ENCODE measurements at regions not wholly inside any gene's neighbourhood (a gene's known extent, or its start where the extent isn't known, plus 50 kb on each side); places are given as distances from the start of the nearest gene placed in this dataset.
A peak's percentile ranks its signal among the peaks of the same experiment; 100 is the strongest.

DNA sequence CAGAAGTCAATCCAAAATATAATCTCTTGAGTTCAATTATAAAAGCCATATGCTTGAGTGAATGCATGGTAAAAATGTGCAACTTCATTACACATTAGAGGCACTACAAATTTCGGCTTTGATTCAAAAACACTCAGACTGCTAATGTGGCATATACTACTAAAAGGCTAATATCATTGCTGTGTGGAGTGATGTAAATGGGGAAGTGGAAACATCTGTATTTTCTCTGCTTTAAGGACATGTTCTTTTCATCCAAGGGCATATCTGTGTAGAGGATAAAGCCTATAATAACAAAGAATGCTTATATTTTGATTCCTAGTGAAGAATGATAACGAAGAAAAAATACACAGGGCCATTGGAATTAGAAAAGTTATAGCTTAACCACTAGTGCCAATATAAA, 643.9 kb upstream of the ZNF608 start:
- DNase-seq (ENCODE audit: low read depth in 1 of 2, low spot score in 1 of 2), result no peak

DNA sequence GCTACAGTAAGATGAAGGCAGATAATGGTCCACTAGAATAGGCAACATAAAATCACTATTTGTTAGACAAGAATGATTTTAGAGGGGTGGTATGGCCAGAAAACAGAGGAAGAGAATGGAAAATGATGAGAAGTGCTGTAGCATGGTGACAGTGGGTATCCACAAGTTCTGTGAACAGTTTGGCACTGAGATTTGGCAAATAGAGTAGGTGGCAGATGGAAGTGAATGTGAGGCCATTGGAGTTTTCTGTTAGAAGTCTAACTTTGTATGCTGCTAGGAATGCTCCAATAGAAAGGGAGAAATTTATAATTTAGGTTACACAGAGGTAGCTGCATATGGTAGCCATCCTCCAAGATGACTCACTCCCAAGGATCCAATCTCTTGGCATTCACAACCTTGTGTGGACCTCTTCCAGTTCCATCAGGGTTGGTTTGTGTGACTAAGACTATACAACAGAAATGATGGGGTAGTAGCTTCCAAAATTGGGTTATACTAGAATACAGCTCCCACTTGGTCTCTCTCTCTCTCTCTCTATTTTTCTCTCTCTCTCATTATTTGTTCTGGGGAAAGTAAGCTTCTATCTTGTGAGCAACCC, 646.9 kb upstream of the ZNF608 start:
- no peak for TF ChIP-seq JUND (IDR thresholded peaks at IDR 0.05; ENCODE audit: low read depth)
- in situ Hi-C loops (cut with HindIII; ENCODE audit: low pct_unique_long_range_greater_than_20kb, low sequenced_read_pairs), result no loop called here
- DNase-seq (ENCODE audit: low read depth in 1 of 2, low spot score in 1 of 2), result no peak

More for the DNA sequence above, 643.9 kb upstream of the ZNF608 start:
- TF ChIP-seq JUND (IDR thresholded peaks at IDR 0.05; ENCODE audit: low read depth), result no peak
- in situ Hi-C loops (cut with HindIII; ENCODE audit: low pct_unique_long_range_greater_than_20kb, low sequenced_read_pairs), result no loop called here

DNA sequence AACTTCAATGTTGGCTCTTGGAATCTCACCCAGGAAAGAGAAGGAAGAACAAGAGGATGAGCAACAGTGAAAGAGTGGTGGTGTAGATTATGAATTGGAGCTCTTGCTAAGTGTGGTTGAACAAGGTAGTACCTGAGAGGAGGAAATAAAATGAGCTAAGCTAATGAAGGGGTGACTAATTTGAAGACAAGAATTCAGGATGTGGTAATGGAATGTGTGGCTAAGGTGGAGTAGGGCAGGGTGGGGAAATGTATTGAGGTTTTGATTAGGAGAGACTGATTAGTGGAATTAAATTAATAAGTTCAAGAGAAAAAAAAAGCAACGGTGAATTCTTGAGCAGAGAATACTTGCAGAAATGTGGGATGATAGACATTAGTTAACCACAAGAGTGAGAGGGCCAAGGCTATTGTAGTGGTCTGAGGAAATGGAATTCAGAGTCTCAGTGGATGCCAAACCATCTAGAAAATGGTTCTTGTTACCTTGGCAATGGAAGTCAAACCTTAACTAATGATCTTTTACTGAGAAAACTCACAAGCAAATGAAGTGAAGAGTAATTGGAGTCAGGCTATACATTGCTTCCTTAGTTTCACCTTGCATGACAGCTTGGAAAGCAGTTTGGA, 648.3 kb upstream of the ZNF608 start:
- in situ Hi-C loops (cut with HindIII; ENCODE audit: low pct_unique_long_range_greater_than_20kb, low sequenced_read_pairs), result no loop called here
- no peak for DNase-seq (ENCODE audit: low read depth in 1 of 2, low spot score in 1 of 2)
- no peak for TF ChIP-seq JUND (IDR thresholded peaks at IDR 0.05; ENCODE audit: low read depth)

DNA sequence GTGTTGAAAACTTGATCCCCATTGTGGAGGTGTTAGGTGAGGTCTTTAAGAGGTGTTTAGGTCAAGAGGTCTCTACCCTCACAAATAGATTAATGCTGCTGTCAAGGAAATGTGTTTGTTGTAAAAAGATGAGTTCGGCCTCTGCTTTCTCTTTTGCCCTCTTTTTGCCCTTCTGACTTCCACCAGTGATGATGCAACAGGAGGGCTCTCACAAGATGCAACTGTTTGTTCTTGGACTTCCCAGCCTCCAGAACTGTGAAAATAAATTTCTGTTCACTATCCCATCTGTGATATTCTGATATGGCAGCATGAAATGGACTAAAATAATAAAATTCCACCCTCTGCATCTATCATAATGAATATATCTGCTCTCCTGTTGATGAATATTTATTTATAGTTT, 650.0 kb upstream of the ZNF608 start:
- no peak for DNase-seq (ENCODE audit: low read depth in 1 of 2, low spot score in 1 of 2)
- in situ Hi-C loops (cut with HindIII; ENCODE audit: low pct_unique_long_range_greater_than_20kb, low sequenced_read_pairs), result no loop called here
- TF ChIP-seq JUND (IDR thresholded peaks at IDR 0.05; ENCODE audit: low read depth), result no peak

DNA sequence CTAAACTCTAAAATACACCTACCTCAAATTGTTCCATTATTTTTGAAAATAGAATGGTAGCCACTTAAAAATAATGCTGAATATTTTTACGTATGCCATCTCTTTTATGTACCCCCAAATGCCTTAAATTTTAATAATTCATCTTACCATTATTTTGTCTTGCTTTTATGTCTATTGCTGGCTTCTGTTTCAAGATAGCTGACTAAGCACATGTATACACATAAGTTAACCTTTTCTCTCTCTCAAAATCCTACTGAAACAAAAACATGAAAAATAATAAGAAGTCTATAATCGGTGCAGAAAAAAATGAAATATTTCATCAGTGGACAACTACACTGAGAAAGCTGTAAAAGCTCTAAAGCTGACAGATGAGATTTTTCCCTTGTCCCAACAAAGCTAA, 652.0 kb upstream of the ZNF608 start:
- in situ Hi-C loops (cut with HindIII; ENCODE audit: low pct_unique_long_range_greater_than_20kb, low sequenced_read_pairs), result no loop called here
- DNase-seq (ENCODE audit: low read depth in 1 of 2, low spot score in 1 of 2), result no peak
- no peak for TF ChIP-seq JUND (IDR thresholded peaks at IDR 0.05; ENCODE audit: low read depth)

DNA sequence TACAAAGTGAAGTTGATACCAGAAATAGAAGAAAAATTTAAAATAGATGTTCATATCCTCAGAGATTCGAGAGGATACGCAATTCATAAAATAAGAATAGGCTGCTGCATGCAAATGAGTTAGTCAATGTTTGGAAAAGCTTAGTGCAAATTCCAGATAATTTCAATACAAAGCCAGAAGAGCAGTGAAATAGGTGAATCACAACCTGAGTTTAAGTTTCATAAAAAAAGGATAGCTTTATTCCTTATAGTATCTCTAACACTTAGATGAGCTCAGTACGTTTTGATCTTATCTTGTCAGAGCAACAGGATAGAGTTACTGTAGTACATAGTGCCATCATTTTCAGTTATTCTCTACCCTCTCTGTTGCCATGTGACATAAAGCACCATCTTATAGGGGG, 653.4 kb upstream of the ZNF608 start:
- TF ChIP-seq JUND (IDR thresholded peaks at IDR 0.05; ENCODE audit: low read depth), result no peak
- in situ Hi-C loops (cut with HindIII; ENCODE audit: low pct_unique_long_range_greater_than_20kb, low sequenced_read_pairs), result no loop called here
- DNase-seq (ENCODE audit: low read depth in 1 of 2, low spot score in 1 of 2), result no peak

DNA sequence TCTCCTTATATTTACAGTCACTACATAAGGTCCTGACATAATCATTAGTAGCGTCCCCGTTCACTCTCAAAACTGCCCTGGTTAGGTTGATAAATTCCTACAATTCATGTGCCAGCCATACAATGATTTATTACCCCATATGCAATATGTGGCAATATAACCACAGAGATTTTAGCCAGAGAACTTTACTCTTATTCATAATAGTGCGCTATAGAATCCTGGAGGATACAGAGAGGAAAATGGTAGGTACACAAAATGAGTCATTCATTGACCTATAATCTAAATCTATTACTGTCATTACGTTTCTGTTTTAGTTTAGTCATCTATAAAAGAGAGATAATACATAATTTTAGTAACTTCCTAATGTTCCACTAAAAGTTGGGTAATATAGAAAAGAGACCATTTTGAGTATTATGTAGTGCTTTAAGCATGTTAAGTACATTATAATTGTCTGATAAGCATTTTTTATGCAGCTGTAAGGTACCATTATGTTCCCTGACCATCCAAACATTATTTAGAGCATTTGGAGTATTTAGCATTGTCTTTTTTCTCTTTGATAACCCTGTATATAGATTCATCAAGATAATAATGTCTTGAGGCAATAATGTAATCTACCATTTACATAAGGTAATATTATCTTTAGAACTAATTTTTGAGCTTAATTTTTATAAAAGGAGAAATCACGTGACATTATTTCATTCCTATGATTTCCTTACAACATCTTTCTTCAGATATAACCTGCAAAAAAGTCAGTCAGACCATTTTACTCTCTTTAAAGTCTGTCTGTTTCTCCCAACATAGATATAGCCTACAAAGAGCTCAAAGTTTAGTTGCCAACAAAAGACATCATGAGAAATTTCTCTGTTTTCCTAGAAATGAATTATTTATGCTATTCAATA, 655.5 kb upstream of the ZNF608 start:
- TF ChIP-seq JUND (IDR thresholded peaks at IDR 0.05; ENCODE audit: low read depth), result no peak
- in situ Hi-C loops (cut with HindIII; ENCODE audit: low pct_unique_long_range_greater_than_20kb, low sequenced_read_pairs), result no loop called here
- DNase-seq (ENCODE audit: low read depth in 1 of 2, low spot score in 1 of 2), result no peak

DNA sequence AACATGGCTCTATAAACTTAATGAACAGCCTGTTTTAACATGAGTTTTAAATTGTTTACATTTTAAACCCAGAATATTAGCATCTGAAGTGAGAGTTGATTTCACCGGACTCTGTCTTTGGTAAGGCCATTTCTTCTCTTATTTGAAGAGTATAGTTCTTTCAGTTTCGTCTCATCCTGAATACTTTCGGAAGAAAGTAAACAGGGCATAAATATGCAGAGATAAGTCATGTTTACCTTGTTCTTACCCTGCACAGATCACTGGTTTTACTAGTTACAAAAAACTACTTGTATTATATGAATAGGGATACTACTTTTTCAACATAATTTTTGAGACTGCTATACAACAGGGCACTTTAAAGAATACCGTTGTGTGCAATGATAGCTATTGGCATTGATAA, 656.3 kb upstream of the ZNF608 start:
- TF ChIP-seq JUND (IDR thresholded peaks at IDR 0.05; ENCODE audit: low read depth), result no peak
- in situ Hi-C loops (cut with HindIII; ENCODE audit: low pct_unique_long_range_greater_than_20kb, low sequenced_read_pairs), result no loop called here
- no peak for DNase-seq (ENCODE audit: low read depth in 1 of 2, low spot score in 1 of 2)

DNA sequence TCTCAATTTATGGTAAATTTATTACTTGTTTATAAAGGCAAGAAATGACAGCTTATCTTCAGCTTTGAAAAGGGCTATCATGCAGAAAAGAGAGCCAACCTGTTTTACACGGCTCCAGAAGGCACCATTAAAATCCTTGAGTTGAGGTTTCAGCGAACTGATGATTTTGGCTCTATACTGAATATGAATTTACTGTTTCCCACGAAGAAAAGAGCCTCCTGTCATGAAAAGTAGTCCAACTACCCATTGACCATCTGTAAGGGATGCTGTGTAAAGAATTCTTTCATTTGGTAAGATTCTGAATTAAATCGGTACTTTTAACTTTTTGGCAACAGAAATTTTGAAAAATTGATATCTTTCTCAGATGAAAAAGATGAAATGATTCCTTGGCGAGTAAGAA, 657.6 kb upstream of the ZNF608 start:
- no peak for TF ChIP-seq JUND (IDR thresholded peaks at IDR 0.05; ENCODE audit: low read depth)
- in situ Hi-C loops (cut with HindIII; ENCODE audit: low pct_unique_long_range_greater_than_20kb, low sequenced_read_pairs), result no loop called here
- no peak for DNase-seq (ENCODE audit: low read depth in 1 of 2, low spot score in 1 of 2)

DNA sequence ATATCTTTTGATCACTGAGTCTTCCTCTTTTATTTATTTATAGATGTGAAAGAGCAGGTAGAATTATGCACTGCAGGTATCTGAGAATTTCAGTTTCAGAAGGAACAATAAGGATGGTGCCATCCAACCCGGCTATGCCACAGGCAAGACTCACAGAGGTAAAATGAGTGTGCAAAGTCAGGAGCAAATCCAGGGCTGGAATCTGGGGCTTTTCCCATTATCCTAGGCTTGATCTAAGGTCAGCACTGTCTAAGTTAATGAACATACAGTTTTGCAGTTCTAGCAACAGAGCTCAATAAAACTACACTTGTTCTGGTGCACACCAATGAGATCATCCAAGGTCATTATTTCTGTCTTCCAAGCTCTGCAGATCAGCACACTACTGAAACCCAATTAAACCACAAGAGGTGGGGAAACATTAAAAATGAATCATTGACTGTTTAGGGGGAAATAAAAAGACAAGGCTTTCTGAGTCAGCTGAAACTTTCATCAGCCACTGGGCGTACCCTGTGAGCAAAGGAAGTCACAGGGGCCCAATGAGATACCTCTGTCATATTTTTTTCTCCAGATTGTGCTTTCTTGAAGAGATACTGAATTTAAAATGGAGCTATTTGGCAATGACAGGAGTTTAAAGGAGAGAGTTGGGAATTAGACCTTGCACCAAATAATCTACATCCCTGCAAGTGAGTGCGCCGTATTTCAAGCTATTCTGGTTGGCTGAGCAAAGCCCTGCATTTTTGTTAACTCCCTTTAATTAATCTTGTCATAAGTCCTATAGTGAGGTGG, 662.2 kb upstream of the ZNF608 start:
- in situ Hi-C loops (cut with HindIII; ENCODE audit: low pct_unique_long_range_greater_than_20kb, low sequenced_read_pairs), result no loop called here
- DNase-seq (ENCODE audit: low read depth in 1 of 2, low spot score in 1 of 2), result no peak

DNA sequence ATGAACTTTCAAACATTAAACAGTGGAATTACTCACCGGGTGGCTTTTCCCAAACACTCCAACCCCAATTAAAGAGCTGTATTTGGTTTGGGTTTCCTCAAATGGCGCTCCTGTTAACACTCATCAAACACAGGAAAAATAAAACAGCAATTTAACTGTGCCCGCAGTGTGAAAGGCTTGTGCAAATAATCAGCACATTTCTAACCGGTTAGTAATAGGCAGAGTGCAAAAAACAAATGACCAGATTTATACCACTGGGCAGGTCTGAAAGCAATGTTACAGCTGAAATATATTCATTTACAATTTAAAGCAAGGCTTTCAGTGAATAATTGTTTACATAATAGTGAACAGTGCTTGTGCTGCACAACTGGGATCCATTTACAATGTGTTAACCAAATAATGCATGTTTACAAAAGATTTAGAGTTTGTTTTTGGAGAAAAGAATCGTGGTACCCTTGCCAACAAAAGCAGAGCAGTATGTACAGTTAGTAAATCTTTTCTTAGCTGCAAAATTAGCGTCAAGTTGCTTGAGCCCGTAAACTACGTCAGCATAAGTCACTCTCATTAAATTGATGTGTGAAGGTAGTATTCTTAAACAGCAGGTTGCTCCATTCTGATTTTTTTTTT, 662.9 kb upstream of the ZNF608 start:
- no peak for TF ChIP-seq JUND (IDR thresholded peaks at IDR 0.05; ENCODE audit: low read depth)
- peak in 1 of 2 experiments; percentile 38 for DNase-seq (ENCODE audit: low read depth in 1 of 2, low spot score in 1 of 2)
- in situ Hi-C loops (cut with HindIII; ENCODE audit: low pct_unique_long_range_greater_than_20kb, low sequenced_read_pairs), result no loop called here

More for the DNA sequence above, 662.2 kb upstream of the ZNF608 start:
- TF ChIP-seq JUND (IDR thresholded peaks at IDR 0.05; ENCODE audit: low read depth), result no peak
